HG02763 (cell line): ENCODE measurements at regions not wholly inside any gene's neighbourhood (a gene's known extent, or its start where the extent isn't known, plus 50 kb on each side); places are given as distances from the start of the nearest gene placed in this dataset.

Experiments used
- ATAC-seq: cut with Tn5 transposase; IDR thresholded peaks from one replicate; pipeline ENCODE4 v1.9.1; 2021; ENCODE audit warnings: mild to moderate bottlenecking, moderate library complexity; ENCODE audit not compliant: unreplicated experiment

DNA sequence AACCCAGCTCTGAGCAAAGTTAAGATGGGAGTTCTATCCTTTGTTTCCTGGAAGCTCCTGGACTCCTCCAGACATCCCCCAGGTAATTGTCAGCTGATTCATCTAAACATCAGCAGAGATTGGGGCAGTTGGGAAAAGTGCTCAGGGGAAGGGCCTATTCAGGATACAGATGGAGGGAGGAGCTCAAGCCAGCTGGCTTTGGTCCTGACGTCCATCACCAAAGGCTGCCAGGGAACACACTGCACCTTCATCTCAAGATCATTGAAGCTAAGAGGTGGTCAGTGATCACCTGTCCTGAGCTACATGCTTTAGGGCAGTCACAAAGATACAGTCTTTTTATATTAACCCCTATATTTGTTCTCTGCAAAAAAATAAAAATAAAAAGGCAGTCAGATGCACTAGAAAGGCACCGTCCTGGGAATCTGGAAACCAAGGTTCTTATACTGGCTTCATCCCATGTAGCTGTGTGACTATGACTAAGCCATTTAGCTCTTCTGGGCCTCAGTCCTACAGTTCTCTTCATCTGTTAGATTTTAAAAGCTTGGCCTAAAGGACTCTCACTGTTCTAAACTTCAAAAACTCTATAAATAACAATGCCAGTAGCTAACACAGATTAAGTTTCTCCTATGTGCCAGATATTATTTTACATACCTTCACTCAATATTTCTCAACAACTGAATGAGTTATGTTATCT lies 446.5 kb downstream of the BCL11A start:
- ATAC-seq: no peak

DNA sequence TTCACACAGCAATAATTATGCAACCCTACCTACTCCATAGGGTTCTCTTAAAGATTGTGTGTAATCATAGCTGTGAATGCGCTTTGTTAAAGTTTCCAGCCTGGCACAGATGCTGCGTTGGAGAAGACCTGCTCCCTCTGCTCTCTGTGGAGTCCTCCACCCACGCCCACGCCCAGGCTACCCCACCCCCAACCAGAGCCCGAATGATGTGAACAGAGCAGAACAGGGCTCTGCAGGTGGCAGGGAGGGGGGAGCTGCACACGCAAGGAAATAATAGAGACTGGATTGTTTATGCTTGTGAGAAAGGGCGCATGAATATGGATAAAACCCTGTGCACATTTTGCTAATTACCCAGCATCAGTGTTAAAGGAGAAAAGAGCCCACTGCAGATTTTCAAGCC lies 447.5 kb downstream of the BCL11A start:
- ATAC-seq: no peak

DNA sequence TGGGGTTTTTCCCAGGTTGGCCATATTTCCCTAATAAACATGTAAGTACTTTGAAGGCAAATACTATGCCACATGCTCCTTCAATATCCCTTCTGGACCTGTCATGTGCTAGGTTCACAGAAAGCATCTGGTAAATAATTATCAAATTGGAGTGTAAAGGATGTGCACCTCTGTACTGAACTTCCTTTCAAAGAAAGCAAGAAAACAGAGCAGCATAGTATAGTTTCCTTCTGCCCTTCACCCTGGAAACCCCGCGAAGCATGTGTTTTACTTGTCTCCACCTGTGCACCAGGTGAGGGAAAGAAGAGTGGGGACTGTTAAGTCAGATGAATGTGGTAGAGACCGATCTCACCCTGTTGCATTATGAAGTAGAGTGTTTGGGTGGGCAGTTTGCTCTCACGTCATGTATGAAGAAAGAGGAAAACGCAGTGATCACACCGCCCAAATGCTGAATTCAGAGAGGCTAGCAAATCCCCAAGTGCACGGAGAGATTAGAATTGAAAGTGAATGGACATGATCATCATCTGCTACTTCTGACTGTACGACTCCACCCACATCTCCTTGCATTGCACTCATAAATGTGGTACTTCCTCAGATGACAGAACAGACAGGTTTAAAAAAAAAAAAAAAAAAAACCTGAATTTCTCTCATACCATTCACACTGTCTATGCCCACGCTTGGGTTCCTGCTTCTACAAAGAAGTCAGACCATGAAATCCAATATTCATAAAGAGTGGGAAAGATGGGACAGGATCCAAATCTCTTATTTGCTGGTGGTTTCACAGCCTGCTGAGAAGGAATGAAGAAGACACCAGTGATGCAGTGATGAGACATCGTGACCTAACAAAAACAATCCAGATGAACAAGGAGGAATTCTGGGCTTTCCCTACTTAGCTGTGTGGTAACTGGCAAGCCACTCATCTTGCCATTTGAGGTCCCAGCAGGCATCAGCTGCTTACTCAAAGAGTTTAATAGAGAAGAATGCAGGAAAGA lies 448.6 kb downstream of the BCL11A start:
- no peak for ATAC-seq

DNA sequence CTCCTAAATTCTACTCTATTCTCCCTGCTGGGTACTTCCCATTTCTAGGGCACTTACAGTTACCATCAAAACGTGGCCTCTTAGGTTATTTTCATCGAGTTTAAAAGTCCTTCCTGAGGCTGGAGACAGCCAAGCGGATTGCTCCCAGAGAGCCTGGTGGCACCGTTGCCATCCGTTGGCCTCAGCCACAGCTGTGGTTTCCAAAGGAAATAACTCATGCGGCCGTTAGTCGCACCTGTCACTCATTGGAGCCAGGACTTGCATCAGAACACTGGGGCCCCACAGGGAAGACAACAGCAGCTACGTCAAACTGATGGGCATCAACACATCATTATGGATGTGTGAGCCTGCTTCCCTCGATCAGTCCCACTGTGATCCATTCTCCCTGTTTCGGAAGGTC lies 453.4 kb downstream of the BCL11A start:
- ATAC-seq: no peak

DNA sequence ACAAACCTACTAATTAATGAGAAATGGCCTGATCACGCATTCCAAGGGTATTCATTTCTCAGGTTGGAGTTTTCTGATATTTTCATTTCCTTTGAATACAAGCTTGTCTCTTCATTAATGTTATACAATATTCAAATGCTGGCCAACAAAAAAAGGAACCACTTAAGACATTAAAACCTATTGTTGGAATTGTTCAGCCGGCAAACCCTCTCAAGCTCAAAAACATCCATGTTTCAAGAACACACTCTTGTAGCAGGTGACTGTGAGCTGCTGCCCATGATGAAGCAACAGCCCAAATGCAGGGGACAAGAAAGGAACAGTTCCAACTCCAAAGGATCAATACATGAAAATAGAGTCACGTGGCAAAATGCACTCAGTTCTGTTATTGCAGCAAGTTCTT lies 454.5 kb downstream of the BCL11A start:
- ATAC-seq: no peak

DNA sequence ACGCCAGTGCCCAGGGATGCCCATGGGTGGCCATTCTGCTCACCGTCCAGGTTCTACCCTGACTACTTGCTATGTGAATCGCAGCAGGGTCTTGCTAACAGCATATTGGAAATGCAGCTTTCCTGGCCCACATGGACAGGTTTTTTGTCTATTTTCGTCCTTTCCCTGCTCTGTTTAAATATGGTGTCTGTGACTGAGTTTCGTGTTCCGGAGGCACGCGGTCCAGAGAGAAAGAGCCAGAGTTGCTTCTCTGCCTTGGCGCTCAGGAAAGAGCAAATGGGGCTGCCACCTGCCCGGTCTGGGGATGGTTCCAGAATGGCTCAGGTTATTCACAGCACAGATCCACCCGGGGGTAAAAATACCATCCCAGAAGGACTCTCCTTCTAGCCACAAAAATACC lies 456.2 kb downstream of the BCL11A start:
- ATAC-seq: no peak

DNA sequence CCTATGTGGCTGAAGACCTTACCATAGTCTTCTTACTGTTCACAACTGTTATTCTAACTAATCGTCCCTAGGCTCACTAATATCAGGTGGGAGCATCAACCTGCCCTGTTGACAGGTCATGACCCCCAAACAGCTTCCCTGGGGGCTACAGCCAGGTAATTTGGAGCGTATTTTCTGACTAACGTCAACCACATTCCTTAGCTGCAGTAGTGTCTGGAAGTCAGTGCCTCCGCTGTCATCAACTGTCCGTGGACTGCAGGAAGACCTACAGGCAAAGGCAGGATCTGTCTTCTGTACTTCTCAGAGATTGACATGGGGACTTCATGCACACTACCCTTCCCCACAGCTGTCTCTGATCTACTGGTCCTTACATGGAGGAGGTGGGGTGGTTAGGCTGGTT lies 456.9 kb downstream of the BCL11A start:
- no peak for ATAC-seq

DNA sequence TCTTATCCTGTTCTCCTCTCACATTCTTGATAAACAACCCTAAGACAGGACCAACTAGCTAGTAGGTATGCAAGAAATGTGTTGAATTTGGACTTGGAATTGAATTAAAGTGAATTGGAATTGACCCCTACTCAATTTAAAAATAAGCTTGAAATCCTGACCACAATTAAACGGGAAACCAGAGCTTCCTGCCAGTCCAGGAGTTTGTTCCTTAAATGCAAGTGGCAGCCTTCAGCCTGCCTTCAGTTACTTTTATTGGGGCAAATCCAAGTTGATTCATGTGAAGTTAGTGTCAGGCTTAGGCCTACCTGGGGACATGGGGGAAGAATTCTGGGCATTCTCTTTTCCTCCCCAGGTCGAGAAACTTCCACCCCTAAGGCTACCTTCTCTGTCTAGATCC lies 457.6 kb downstream of the BCL11A start:
- ATAC-seq: no peak

DNA sequence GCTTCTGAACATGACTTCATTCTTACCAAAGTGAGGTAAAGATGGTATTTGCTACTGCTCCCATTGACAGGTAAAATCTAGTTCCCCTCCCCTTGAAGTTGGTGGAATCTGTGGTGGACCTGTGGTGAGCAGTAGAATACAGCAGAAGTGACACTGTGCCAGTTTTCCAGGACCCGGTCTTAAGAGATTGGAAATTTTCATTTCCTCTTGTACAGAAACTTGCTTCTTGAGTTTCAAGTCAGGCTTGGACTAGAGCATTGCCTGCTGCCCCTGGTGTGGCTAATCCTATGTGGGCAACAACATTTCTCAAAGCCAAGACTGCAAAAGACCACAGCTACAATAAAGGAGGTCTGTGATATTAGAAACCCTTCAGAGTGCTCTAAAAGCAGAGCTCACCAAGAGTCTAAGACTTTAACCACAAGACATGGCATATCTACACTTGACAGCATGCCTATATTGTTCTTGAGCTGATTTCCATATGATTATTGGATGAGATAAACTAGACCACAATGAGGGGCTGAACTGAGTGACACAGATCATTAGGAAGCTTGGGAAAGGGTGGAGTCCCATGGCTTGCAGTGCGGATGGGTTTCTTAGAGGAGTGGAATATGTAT lies 458.1 kb downstream of the BCL11A start:
- no peak for ATAC-seq

DNA sequence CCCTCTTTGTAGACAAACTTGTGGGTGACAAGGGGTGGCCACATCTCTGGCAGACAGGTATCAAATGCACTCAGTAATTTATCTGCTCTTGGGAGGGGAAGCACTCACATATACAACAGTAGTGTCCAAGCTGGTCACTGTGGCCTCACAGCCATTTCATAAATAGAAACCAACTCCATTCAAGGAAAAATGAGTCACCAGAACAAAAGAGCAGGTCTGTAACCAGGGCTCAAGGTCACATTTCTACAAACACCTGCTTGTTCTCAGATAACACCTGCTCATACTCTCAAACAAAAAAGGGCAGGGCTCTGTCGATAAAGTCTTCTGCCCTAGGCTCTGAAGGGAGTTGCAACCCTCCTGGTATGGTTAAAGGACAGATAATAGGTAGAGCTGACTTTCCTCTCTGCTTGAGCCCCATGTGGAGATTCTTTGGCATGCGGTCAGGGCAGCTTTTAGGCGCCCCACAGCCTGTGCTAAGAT lies 459.0 kb downstream of the BCL11A start:
- ATAC-seq: no peak

DNA sequence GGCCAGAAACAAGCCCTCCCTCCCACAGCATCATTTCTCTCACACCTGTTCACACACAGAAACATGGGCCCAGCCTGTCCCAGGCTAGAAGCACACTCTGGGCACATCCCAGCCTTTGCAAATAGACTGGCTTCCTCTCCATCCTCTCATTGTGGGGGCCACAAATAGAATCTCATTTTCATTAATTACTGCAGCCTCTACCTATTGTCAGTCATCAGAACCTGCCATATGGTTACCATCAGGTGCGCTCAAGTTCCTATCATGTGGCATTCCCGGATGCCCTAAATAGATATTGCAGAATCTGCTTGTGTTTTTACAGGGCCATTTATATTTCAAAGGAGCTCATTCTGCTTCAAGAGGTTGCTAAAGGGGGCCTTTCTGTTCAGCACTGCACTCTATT lies 460.7 kb downstream of the BCL11A start:
- ATAC-seq: no peak

DNA sequence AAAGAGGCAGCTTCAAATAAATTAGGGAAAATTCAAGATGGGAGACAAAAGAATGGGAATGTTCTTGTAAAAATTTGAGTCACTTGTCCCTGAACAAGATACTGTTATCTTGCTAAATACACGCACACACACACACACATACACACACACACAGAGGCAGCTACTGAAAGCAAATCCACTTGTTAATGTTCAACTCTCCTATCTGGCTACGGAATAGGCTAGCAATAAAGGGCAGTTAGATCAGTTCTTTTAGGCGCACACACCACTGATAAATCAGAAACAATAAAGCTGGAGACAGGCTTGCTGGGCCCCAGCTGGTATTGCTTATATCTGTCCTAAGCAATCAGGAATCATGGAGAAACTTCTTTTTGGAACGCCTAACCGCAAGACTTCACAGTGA lies 461.6 kb downstream of the BCL11A start:
- no peak for ATAC-seq

DNA sequence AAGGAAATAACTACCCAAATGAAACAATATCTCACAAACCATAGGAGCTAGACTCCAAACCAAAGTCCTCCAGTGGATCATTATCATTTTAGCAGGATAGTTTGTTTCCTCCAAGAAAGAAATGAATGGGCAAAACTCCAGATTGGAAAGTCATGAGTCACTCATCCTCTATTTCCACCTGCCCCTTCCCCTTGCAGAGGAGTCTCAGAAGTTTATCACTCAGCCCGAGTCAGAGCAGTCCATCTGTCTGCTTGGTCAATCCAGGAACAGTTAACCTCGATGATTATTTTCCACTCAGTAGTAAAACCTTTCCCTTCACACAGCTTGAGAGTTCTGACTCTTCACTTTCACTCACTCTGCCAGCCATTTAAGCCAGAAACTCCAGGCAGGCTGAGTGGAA lies 462.2 kb downstream of the BCL11A start:
- no peak for ATAC-seq

DNA sequence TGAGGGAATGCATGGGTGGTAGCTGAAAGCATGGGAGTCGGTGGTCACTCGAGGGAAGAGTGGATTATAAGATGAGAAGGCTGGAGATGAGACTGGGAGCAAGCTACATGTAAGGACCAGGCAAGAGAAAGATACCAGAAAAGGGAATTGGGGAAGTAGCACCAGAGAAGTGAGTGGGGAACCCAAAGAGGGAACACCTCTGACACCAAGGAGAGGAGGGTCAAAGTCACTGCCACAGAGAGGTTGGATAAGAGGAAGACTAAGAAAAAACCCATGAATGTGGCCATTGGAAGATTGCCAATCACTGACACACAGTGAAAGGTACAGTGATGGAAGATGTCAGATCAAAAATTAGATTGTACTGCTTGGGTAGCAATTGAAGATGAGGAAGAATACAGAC lies 473.9 kb downstream of the BCL11A start:
- ATAC-seq: no peak

DNA sequence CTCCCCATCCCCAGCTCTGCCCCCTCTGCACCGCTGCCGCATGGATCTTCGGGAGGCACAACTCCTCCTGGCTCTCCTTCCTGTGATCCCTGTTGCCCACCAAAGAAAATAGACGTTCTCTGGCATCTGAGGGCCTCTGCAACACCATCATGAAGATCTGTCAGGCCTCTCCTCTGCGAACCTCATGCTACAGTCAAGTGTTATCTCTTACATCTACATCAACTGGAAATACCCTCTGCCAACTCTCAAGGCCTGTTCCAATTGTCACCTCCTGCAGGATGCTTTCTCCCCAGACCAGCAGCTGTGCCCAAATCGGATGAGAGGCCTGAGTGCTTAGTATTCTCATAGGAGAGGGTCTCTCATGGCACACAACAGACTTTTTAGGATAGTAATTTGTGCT lies 478.4 kb downstream of the BCL11A start:
- ATAC-seq: no peak

DNA sequence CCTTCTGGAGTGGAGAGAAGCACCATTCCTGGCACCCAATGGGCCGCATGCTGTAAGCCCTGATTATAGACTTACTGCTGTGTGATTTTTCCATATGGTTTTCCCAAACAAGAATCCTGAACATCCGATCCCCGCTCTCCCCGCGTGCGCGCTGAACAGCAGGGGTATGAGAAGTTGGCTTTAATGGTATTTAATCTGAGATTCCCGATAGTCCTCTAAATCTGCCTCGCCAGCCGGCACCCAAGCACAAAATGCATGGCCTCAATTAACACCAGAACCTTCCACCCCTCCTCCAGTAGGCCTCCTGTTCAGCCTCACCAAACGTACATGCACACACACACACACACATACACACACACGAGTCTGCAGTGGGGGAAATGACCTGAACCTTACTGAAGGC lies 480.3 kb downstream of the BCL11A start:
- no peak for ATAC-seq

DNA sequence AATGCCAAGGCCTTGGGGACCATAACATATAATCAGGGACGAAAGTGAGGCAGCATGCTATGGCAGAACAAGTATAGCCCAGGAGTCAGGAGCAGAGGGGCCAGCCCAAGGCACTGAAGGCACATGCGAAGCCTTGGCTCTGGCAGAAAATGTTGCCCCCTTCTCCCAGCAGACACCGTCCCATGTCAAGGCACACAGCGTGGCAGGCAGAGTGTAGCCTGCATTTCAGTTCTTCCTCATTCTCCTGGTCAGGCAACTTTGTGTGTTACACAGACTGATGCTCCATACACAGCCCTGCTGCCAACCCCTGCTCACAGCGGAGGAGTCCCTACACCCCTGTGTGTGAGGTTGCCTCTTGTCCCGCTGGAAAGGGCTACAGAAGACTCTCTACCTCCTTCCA lies 480.8 kb downstream of the BCL11A start:
- ATAC-seq: no peak

DNA sequence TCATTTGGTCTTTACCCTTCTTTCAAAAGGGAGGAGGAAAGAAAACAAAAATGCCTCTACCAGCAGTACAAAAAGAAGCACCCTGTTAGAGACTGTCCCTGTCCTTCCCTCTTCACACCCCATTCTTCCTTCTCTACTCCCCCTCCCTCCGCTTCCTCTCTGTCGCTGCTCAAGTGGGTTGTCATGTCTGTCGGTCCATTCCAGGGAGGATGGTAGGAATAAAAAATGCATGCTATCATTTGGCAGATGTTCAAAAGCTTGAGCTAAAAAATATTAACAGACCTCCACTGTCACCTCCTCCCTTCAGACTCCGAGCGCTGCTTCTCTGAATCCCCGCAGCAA lies 482.0 kb downstream of the BCL11A start:
- no peak for ATAC-seq

DNA sequence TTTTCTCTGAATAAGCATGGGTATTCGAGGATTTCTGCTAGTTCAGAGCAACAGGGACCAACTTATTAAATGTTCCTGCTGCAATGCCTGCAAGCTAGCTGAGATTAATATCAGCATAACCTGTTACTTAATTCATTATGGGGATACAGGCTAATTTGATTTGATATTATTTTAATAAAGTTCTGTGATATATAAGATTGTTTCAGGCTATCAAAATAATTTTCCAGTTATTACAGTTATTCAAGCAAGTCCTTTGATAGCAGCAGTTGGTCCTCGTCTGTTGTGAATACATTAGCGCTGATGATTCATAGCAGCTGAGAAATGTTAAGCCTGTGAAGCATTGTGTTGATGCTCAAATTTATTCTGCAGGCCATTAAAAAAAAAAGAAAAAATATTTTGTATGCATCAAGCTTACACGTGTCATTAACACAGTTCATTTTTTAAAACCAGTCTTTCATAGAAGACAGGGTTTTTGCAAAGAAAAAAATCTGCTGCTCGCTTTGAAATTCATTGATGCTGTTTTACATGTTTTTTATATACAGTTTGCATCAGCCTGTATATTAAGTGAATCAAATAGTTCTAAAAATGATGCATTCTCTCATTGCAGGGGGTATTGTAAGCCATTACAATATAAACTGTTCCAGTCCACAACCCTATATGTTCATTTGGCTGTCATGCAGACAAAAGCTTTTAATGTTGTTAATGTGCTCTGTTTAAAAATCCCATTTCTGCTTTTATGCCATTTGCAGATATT lies 482.5 kb downstream of the BCL11A start:
- no peak for ATAC-seq

DNA sequence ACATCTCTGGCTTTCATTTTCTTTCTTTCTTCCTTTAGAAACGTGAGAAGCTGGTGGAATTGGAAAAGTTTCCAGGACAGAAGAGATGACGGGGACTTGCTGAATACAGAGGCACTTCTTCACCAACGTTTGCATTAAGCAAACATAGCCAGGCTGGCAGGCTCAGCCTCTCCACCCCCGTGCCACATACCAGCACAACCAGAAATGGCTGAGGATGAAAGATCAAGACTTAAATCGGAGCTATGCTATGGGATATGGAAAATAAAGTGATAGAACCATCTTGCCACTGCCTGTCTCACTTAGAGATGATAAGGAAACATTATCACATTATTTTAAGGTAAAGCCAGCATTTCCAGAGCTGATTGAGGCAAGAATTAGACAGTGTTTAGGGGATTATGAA lies 483.3 kb downstream of the BCL11A start:
- no peak for ATAC-seq

DNA sequence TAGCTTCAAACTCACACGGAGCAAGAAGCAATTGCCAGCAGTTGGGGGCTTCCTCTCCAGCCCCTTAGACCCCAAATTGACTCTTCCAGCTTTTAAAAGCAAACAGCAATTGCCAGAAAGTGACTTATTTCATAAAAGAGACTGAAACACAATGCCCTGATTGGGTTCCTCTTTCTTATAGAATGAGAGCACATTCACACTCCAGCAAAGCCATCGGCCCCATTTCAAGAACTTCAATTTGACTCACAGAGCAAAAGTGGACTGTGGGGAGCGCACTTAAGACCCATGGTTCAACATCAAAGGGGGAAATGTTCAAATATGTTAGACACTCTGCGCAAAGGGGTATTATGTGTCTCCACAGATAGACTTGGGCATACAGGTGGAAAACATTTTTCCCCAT lies 484.7 kb downstream of the BCL11A start:
- ATAC-seq: no peak
